H1 (cell line): ENCODE measurements at regions not wholly inside any gene's neighbourhood (a gene's known extent, or its start where the extent isn't known, plus 50 kb on each side); places are given as distances from the start of the nearest gene placed in this dataset.

Experiments
- BRCA1 ChIP-seq: IDR thresholded peaks from 2 replicates; pipeline ENCODE4 v1.6.1; 2012; ENCODE audit warnings: low read depth, low read length, improper control_type of control experiment
- GABPA ChIP-seq: IDR thresholded peaks from 2 replicates; pipeline ENCODE4 v1.6.1; 2011; ENCODE audit warnings: mild to moderate bottlenecking, low read length, moderate library complexity, borderline replicate concordance; ENCODE audit not compliant: insufficient read depth
- HDAC2 ChIP-seq, 2 experiments: fragments of 300-600 bp in 1 of 2; sonication (generic) in 1 of 2; IDR thresholded peaks; 2 replicates each; pipeline ENCODE4 v1.6.1; 2011 to 2012; ENCODE audit warnings: low read depth in 2 of 2, low read length in 2 of 2, mild to moderate bottlenecking in 2 of 2, moderate library complexity in 2 of 2, borderline replicate concordance in 1 of 2, inconsistent platforms in 1 of 2
- TF ChIP-seq, protein P1 (sequence below): fragments of 300-600 bp; sonication (generic); IDR thresholded peaks from 2 replicates; pipeline ENCODE4 v1.7.1; 2012; ENCODE audit warnings: low read length, moderate library complexity, mild to moderate bottlenecking, inconsistent platforms; ENCODE audit not compliant: insufficient replicate concordance
- TF ChIP-seq, protein P2 (sequence below): IDR thresholded peaks from 2 replicates; pipeline ENCODE4 v1.6.1; 2012; ENCODE audit warnings: inconsistent platforms

DNA sequence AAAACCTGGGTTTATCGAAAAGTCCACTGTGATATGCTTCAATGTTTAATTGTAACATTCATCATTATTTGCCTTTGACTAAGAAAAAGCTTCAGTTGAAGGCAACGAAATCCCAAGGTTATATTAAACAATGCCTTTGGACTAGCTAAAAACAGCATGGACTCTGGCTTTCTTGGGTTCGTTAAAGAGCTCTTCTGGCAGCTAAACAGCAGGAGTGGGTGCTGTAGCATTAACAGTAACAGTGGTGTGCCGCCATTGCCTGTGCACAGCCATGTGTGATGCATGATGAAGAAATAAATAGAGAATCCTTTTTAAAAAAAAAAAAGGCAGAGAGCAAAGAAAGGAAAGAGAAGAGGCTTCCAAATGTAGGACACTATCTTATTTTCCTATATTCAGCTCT, 406.6 kb upstream of the FAT3 start (continued):
- TF ChIP-seq, protein P1, sequence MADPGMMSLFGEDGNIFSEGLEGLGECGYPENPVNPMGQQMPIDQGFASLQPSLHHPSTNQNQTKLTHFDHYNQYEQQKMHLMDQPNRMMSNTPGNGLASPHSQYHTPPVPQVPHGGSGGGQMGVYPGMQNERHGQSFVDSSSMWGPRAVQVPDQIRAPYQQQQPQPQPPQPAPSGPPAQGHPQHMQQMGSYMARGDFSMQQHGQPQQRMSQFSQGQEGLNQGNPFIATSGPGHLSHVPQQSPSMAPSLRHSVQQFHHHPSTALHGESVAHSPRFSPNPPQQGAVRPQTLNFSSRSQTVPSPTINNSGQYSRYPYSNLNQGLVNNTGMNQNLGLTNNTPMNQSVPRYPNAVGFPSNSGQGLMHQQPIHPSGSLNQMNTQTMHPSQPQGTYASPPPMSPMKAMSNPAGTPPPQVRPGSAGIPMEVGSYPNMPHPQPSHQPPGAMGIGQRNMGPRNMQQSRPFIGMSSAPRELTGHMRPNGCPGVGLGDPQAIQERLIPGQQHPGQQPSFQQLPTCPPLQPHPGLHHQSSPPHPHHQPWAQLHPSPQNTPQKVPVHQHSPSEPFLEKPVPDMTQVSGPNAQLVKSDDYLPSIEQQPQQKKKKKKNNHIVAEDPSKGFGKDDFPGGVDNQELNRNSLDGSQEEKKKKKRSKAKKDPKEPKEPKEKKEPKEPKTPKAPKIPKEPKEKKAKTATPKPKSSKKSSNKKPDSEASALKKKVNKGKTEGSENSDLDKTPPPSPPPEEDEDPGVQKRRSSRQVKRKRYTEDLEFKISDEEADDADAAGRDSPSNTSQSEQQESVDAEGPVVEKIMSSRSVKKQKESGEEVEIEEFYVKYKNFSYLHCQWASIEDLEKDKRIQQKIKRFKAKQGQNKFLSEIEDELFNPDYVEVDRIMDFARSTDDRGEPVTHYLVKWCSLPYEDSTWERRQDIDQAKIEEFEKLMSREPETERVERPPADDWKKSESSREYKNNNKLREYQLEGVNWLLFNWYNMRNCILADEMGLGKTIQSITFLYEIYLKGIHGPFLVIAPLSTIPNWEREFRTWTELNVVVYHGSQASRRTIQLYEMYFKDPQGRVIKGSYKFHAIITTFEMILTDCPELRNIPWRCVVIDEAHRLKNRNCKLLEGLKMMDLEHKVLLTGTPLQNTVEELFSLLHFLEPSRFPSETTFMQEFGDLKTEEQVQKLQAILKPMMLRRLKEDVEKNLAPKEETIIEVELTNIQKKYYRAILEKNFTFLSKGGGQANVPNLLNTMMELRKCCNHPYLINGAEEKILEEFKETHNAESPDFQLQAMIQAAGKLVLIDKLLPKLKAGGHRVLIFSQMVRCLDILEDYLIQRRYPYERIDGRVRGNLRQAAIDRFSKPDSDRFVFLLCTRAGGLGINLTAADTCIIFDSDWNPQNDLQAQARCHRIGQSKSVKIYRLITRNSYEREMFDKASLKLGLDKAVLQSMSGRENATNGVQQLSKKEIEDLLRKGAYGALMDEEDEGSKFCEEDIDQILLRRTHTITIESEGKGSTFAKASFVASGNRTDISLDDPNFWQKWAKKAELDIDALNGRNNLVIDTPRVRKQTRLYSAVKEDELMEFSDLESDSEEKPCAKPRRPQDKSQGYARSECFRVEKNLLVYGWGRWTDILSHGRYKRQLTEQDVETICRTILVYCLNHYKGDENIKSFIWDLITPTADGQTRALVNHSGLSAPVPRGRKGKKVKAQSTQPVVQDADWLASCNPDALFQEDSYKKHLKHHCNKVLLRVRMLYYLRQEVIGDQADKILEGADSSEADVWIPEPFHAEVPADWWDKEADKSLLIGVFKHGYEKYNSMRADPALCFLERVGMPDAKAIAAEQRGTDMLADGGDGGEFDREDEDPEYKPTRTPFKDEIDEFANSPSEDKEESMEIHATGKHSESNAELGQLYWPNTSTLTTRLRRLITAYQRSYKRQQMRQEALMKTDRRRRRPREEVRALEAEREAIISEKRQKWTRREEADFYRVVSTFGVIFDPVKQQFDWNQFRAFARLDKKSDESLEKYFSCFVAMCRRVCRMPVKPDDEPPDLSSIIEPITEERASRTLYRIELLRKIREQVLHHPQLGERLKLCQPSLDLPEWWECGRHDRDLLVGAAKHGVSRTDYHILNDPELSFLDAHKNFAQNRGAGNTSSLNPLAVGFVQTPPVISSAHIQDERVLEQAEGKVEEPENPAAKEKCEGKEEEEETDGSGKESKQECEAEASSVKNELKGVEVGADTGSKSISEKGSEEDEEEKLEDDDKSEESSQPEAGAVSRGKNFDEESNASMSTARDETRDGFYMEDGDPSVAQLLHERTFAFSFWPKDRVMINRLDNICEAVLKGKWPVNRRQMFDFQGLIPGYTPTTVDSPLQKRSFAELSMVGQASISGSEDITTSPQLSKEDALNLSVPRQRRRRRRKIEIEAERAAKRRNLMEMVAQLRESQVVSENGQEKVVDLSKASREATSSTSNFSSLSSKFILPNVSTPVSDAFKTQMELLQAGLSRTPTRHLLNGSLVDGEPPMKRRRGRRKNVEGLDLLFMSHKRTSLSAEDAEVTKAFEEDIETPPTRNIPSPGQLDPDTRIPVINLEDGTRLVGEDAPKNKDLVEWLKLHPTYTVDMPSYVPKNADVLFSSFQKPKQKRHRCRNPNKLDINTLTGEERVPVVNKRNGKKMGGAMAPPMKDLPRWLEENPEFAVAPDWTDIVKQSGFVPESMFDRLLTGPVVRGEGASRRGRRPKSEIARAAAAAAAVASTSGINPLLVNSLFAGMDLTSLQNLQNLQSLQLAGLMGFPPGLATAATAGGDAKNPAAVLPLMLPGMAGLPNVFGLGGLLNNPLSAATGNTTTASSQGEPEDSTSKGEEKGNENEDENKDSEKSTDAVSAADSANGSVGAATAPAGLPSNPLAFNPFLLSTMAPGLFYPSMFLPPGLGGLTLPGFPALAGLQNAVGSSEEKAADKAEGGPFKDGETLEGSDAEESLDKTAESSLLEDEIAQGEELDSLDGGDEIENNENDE = no peak
- TF ChIP-seq HDAC2 (IDR thresholded peaks at IDR 0.05; ENCODE audit: borderline replicate concordance in 1 of 2, low read depth in 2 of 2, low read length in 2 of 2) = no peak
- no peak for TF ChIP-seq GABPA
- TF ChIP-seq BRCA1 = no peak
- TF ChIP-seq, protein P2, sequence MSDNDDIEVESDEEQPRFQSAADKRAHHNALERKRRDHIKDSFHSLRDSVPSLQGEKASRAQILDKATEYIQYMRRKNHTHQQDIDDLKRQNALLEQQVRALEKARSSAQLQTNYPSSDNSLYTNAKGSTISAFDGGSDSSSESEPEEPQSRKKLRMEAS = no peak
